ENCODE measurements at regions not wholly inside any gene's neighbourhood (a gene's known extent, or its start where the extent isn't known, plus 50 kb on each side); places are given as distances from the start of the nearest gene placed in this dataset.

DNA sequence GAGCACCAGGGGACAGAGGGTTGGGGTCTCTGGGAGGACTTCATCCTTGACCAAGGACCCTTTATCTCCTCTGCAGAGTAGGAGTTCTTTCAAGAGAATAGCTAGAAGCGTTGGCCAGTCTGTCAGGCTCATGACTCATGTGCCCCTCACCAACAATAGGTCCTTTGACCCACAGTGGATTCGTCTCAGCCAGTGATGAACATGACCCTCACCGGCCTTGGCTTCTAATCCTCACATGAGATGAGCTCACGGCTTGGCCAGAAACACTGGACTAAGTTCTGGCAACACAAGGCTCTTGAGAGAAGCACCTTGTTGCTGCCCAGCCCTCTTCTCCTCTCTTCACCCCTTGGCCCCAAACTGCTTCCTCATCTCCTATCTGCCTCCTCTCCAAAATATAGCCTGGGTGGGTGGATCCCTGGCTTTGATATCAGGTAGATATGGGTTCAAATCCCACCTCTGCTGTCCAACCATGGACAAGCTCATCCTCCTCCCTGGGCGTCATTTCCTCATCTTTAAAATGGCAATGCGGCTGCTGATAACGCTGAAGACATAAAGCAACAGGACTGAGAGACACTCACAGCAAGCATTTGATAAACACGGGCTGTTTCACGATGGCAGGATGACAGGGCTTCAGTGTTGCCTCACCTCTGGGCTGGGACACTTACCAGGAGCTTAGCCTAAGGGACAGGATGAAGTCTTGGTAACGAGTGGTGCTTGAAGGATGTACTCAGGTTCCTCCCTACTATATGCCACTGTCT, 446.7 kb upstream of the PROK2 start:
- ATAC-seq, result no peak
- ChIA-PET POLR2A (no interaction called here), CTCF (no interaction called here)
- Histone ChIP-seq H3K27ac (ENCODE audit: low read length) (no peak overlapping the region), H3K4me1 (ENCODE audit: control insufficient read depth, insufficient read depth, low read length) (no peaks in the 10 kb centered on the region), H3K9me3 (ENCODE audit: control insufficient read depth, insufficient read depth, low read depth, low read length) (no peaks in the 10 kb centered on the region), H3K36me3 (ENCODE audit: control insufficient read depth, insufficient read depth, low read length) (no peaks in the 10 kb centered on the region), H3K27me3 (ENCODE audit: control insufficient read depth, insufficient read depth, low read length) (no peaks in the 10 kb centered on the region), H3K4me3 (ENCODE audit: low read depth in 2 of 2, low read length in 2 of 2) (no peak overlapping the region)
- intact Hi-C loops (cut with micrococcal nuclease; ENCODE audit: unreplicated experiment) (no loop called here), in situ Hi-C loops (cut with HindIII; ENCODE audit: low pct_unique_long_range_greater_than_20kb, low sequenced_read_pairs) (no loop called here)
- TF ChIP-seq POLR2AphosphoS5 (IDR thresholded peaks at IDR 0.05; ENCODE audit: low read depth, low read length) (no peak), SIN3A (IDR thresholded peaks at IDR 0.05; ENCODE audit: borderline replicate concordance, insufficient read depth, low read depth, low read length) (no peak), TCF7L2 (IDR thresholded peaks at IDR 0.05; ENCODE audit: low read depth, low read length) (no peak)
- TF ChIP-seq, protein P1, sequence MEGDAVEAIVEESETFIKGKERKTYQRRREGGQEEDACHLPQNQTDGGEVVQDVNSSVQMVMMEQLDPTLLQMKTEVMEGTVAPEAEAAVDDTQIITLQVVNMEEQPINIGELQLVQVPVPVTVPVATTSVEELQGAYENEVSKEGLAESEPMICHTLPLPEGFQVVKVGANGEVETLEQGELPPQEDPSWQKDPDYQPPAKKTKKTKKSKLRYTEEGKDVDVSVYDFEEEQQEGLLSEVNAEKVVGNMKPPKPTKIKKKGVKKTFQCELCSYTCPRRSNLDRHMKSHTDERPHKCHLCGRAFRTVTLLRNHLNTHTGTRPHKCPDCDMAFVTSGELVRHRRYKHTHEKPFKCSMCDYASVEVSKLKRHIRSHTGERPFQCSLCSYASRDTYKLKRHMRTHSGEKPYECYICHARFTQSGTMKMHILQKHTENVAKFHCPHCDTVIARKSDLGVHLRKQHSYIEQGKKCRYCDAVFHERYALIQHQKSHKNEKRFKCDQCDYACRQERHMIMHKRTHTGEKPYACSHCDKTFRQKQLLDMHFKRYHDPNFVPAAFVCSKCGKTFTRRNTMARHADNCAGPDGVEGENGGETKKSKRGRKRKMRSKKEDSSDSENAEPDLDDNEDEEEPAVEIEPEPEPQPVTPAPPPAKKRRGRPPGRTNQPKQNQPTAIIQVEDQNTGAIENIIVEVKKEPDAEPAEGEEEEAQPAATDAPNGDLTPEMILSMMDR (IDR thresholded peaks at IDR 0.05), result no peak
- TF ChIP-seq, protein P2, sequence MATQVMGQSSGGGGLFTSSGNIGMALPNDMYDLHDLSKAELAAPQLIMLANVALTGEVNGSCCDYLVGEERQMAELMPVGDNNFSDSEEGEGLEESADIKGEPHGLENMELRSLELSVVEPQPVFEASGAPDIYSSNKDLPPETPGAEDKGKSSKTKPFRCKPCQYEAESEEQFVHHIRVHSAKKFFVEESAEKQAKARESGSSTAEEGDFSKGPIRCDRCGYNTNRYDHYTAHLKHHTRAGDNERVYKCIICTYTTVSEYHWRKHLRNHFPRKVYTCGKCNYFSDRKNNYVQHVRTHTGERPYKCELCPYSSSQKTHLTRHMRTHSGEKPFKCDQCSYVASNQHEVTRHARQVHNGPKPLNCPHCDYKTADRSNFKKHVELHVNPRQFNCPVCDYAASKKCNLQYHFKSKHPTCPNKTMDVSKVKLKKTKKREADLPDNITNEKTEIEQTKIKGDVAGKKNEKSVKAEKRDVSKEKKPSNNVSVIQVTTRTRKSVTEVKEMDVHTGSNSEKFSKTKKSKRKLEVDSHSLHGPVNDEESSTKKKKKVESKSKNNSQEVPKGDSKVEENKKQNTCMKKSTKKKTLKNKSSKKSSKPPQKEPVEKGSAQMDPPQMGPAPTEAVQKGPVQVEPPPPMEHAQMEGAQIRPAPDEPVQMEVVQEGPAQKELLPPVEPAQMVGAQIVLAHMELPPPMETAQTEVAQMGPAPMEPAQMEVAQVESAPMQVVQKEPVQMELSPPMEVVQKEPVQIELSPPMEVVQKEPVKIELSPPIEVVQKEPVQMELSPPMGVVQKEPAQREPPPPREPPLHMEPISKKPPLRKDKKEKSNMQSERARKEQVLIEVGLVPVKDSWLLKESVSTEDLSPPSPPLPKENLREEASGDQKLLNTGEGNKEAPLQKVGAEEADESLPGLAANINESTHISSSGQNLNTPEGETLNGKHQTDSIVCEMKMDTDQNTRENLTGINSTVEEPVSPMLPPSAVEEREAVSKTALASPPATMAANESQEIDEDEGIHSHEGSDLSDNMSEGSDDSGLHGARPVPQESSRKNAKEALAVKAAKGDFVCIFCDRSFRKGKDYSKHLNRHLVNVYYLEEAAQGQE (IDR thresholded peaks at IDR 0.05; ENCODE audit: insufficient read depth in 1 of 2, low read depth in 2 of 2, low read length in 1 of 2), result no peak
- no TSS peak for BruUV-seq (replicated peaks)
- no peak for DNase-seq (ENCODE audit: low read depth, low spot score)

- no peaks in the 10 kb centered on the region for H3K4me1 ChIP-seq (ENCODE audit: control insufficient read depth, insufficient read depth, low read length)
- POLR2A ChIA-PET, result no interaction called here
- H3K9me3 ChIP-seq (ENCODE audit: control insufficient read depth, insufficient read depth, low read depth, low read length), result no peaks in the 10 kb centered on the region
- intact Hi-C loops (cut with micrococcal nuclease; ENCODE audit: unreplicated experiment), result no loop called here
- ATAC-seq (no peak), DNase-seq (ENCODE audit: low read depth, low spot score) (no peak)
- in situ Hi-C loops (cut with HindIII; ENCODE audit: low pct_unique_long_range_greater_than_20kb, low sequenced_read_pairs), result no loop called here
- H3K36me3 ChIP-seq (ENCODE audit: control insufficient read depth, insufficient read depth, low read length), result no peaks in the 10 kb centered on the region
- no TSS peak for BruUV-seq (replicated peaks)
- CTCF ChIA-PET, result no interaction called here
- H3K4me3 ChIP-seq (ENCODE audit: low read depth in 2 of 2, low read length in 2 of 2), result no peak overlapping the region
- H3K27me3 ChIP-seq (ENCODE audit: control insufficient read depth, insufficient read depth, low read length), result no peaks in the 10 kb centered on the region
- H3K27ac ChIP-seq (ENCODE audit: low read length), result no peak overlapping the region
- TF ChIP-seq, protein P1 (IDR thresholded peaks at IDR 0.05), result no peak
- no peak for TF ChIP-seq TCF7L2 (IDR thresholded peaks at IDR 0.05; ENCODE audit: low read depth, low read length)
- TF ChIP-seq SIN3A (IDR thresholded peaks at IDR 0.05; ENCODE audit: borderline replicate concordance, insufficient read depth, low read depth, low read length), result no peak
- no peak for TF ChIP-seq POLR2AphosphoS5 (IDR thresholded peaks at IDR 0.05; ENCODE audit: low read depth, low read length)
- TF ChIP-seq, protein P2 (IDR thresholded peaks at IDR 0.05; ENCODE audit: insufficient read depth in 1 of 2, low read depth in 2 of 2, low read length in 1 of 2), result no peak
Measured at GRCh38 chr3:72230774-72231379, 445.9 kb upstream of the PROK2 start.
